ENCODE measurements at regions not wholly inside any gene's neighbourhood (a gene's known extent, or its start where the extent isn't known, plus 50 kb on each side); places are given as distances from the start of the nearest gene placed in this dataset.

DNA sequence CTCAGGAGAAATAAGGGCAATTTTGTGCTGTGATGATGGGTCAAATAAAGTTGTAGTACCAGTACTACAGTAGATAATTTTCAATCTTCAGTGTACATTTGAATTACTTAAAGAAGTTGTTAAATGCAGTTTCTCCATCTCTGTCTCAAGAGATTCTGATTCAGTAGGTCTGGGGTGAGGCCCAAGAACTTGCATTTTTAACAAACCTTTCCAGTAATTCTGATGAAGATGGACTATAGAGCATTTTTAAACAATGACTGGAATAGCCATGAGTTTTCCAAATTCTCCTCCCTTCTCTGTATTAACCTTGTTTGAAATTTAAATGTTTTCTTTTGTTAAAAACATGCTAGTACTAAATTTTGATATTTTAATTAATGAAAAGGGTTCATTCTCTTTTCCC lies 127.0 kb upstream of the CD96 start:
- no peaks in the 10 kb centered on the region for H3K23me2 ChIP-seq (ENCODE audit: insufficient read length, low read depth, low read length, poor library complexity, severe bottlenecking)

More for the DNA sequence above, 127.0 kb upstream of the CD96 start:
- H3K4me1 Mint-ChIP-seq = peaks cover 7% of the 10 kb centered on the region in 2 experiments
- H3K14ac ChIP-seq (ENCODE audit: insufficient read depth, low read length) = no peak overlapping the region
- H3K9me3 ChIP-seq (ENCODE audit: control insufficient read depth, low read depth, low read length) = no peaks in the 10 kb centered on the region
- H3K18ac ChIP-seq (ENCODE audit: insufficient read length, low read depth, low read length) = no peak overlapping the region
- H3K27me3 Mint-ChIP-seq (ENCODE audit: low read depth) = no peaks in the 10 kb centered on the region
- no peak overlapping the region for H3K27ac ChIP-seq (ENCODE audit: insufficient read length, low read depth, low read length)
- H3K4me1 ChIP-seq (ENCODE audit: insufficient read depth, low read length) = no peaks in the 10 kb centered on the region
- TF ChIP-seq, protein P1, sequence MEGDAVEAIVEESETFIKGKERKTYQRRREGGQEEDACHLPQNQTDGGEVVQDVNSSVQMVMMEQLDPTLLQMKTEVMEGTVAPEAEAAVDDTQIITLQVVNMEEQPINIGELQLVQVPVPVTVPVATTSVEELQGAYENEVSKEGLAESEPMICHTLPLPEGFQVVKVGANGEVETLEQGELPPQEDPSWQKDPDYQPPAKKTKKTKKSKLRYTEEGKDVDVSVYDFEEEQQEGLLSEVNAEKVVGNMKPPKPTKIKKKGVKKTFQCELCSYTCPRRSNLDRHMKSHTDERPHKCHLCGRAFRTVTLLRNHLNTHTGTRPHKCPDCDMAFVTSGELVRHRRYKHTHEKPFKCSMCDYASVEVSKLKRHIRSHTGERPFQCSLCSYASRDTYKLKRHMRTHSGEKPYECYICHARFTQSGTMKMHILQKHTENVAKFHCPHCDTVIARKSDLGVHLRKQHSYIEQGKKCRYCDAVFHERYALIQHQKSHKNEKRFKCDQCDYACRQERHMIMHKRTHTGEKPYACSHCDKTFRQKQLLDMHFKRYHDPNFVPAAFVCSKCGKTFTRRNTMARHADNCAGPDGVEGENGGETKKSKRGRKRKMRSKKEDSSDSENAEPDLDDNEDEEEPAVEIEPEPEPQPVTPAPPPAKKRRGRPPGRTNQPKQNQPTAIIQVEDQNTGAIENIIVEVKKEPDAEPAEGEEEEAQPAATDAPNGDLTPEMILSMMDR (conservative IDR thresholded peaks at IDR 0.05) = no peak
- DNase-seq = no peak
- no peak overlapping the region for H3K4me2 ChIP-seq (ENCODE audit: insufficient read depth, insufficient read length, low read length)
- no peak overlapping the region for H3K27ac Mint-ChIP-seq
- H3K23ac ChIP-seq (ENCODE audit: insufficient read length, low read depth, low read length) = no peak overlapping the region
- no peak overlapping the region for H2BK5ac ChIP-seq (ENCODE audit: insufficient read length, low read length)
- no peak overlapping the region for H3K4ac ChIP-seq (ENCODE audit: low read depth, low read length)
- no peak overlapping the region for H2BK120ac ChIP-seq (ENCODE audit: low read depth, low read length, poor library complexity, severe bottlenecking)
- H3K56ac ChIP-seq (ENCODE audit: insufficient read length, low read depth, low read length) = no peak overlapping the region
- H3K9me3 Mint-ChIP-seq = no peaks in the 10 kb centered on the region
- H4K5ac ChIP-seq (ENCODE audit: insufficient read length, low read depth, low read length) = no peak overlapping the region
- no peak overlapping the region for H3K4me3 Mint-ChIP-seq
- no peak overlapping the region for H4K8ac ChIP-seq (replicated peaks; ENCODE audit: insufficient read length, low read depth, low read length)
- no peak overlapping the region for H2AK5ac ChIP-seq (ENCODE audit: insufficient read length, low read length)
- H3T11ph ChIP-seq (ENCODE audit: low read length) = no peak overlapping the region
- no peaks in the 10 kb centered on the region for H3K79me2 ChIP-seq (ENCODE audit: insufficient read depth, low read length)
- H4K91ac ChIP-seq (ENCODE audit: insufficient read length, low read depth, low read length) = no peak overlapping the region
- no peak overlapping the region for H2BK12ac ChIP-seq (ENCODE audit: insufficient read length, low read depth, low read length)
- H3K27me3 ChIP-seq (ENCODE audit: insufficient read depth, low read length) = no peaks in the 10 kb centered on the region; the same call in 1 of the 2 replicates
- H2BK15ac ChIP-seq (ENCODE audit: low read depth, low read length) = no peak overlapping the region
- H4K20me1 ChIP-seq (ENCODE audit: control insufficient read depth, insufficient read depth, insufficient read length) = no peaks in the 10 kb centered on the region
- no peak overlapping the region for H2AFZ ChIP-seq (ENCODE audit: low read length)
- H3K79me1 ChIP-seq (ENCODE audit: insufficient read depth, low read depth, low read length, poor library complexity, severe bottlenecking) = no peaks in the 10 kb centered on the region
- no peak overlapping the region for H3K9ac ChIP-seq (ENCODE audit: extremely low read depth, insufficient read length, low read length)
- H3K36me3 Mint-ChIP-seq (ENCODE audit: insufficient read depth in 1 of 3, low read depth in 3 of 3) = no peaks in the 10 kb centered on the region
- H2BK20ac ChIP-seq (ENCODE audit: low read depth, low read length, poor library complexity, severe bottlenecking) = no peak overlapping the region
